ENCODE measurements at regions not wholly inside any gene's neighbourhood (a gene's known extent, or its start where the extent isn't known, plus 50 kb on each side); places are given as distances from the start of the nearest gene placed in this dataset.

GRCh38 chr13:54687173-54687572, 1658.6 kb downstream of the OLFM4 start:
- Histone ChIP-seq H4K5ac (ENCODE audit: insufficient read length, low read depth, low read length) (no peak overlapping the region), H3K4ac (replicated peaks; ENCODE audit: insufficient read length, low read depth, low read length) (no peak overlapping the region), H3K4me3 (ENCODE audit: extremely low read depth in 1 of 4, insufficient read depth in 2 of 4, low read depth in 3 of 4, low read length in 4 of 4) (no peak overlapping the region), H4K20me1 (replicated peaks in 1 of 2; ENCODE audit: control insufficient read depth in 1 of 2, insufficient read depth in 2 of 2, low read length in 2 of 2) (no peaks in the 10 kb centered on the region), H3K79me2 (ENCODE audit: control insufficient read depth in 1 of 2, insufficient read depth in 2 of 2, low read length in 2 of 2) (no peaks in the 10 kb centered on the region), H2AFZ (ENCODE audit: low read length) (no peak overlapping the region), H4K8ac (ENCODE audit: extremely low read depth, insufficient read depth, low read length) (no peak overlapping the region), H3K14ac (ENCODE audit: insufficient read length) (no peak overlapping the region), H3K56ac (replicated peaks; ENCODE audit: insufficient read length, low read depth, low read length) (no peak overlapping the region), H3K27ac (ENCODE audit: low read depth, low read length) (no peak overlapping the region), H3K23me2 (ENCODE audit: low read depth, low read length) (no peaks in the 10 kb centered on the region), H2BK15ac (ENCODE audit: low read length) (no peak overlapping the region), H3K18ac (ENCODE audit: extremely low read depth, low read length) (no peak overlapping the region), H3K36me3 (ENCODE audit: control insufficient read depth in 2 of 4, insufficient read depth in 4 of 4, low read length in 3 of 4) (no peaks in the 10 kb centered on the region; a peak in 1 of 8 replicates), H3K9ac (replicated peaks in 1 of 4; ENCODE audit: extremely low read depth in 1 of 4, low read depth in 3 of 4, low read length in 3 of 4) (no peak overlapping the region), H3K4me2 (ENCODE audit: insufficient read depth in 1 of 2, low read depth in 2 of 2, low read length in 2 of 2) (no peak overlapping the region), H3K27me3 (replicated peaks in 1 of 4; ENCODE audit: control insufficient read depth in 3 of 4, extremely low read depth in 1 of 4, insufficient read depth in 3 of 4, low read length in 3 of 4) (no peaks in the 10 kb centered on the region), H4K91ac (replicated peaks; ENCODE audit: insufficient read length, low read length) (no peak overlapping the region), H2BK5ac (ENCODE audit: low read depth, low read length) (no peak overlapping the region), H2BK12ac (ENCODE audit: low read depth, low read length) (no peak overlapping the region), H3K4me1 (replicated peaks in 1 of 4; ENCODE audit: control insufficient read depth in 3 of 4, insufficient read depth in 4 of 4, low read length in 3 of 4) (no peaks in the 10 kb centered on the region), H2AK5ac (ENCODE audit: low read depth, low read length) (no peak overlapping the region), H3K23ac (ENCODE audit: insufficient read length) (no peak overlapping the region), H3K9me3 (ENCODE audit: insufficient read depth in 2 of 2, low read depth in 1 of 2, low read length in 1 of 2) (no peaks in the 10 kb centered on the region; a peak in 1 of 4 replicates), H3K79me1 (ENCODE audit: low read depth, low read length) (no peaks in the 10 kb centered on the region), H2BK120ac (replicated peaks; ENCODE audit: low read depth, low read length) (no peak overlapping the region), H2BK20ac (ENCODE audit: low read length) (no peak overlapping the region)
- CTCF ChIA-PET (ENCODE audit: partially characterized antibody): no interaction called here
- 94% methylated on average over 1 of the region's 1 CpG; no CpG with 5 or more reads in 1 of the 2 experiments for WGBS, 2 experiments (ENCODE audit: extremely low coverage in 1 of 2, insufficient coverage in 1 of 2, insufficient read length in 1 of 2, insufficient replicate concordance in 2 of 2, low coverage in 1 of 2, low lambda C conversion rate in 2 of 2, missing lambda C conversion rate in 1 of 2)
- FAIRE-seq (no peak), DNase-seq (ENCODE audit: low read depth in 1 of 2, low spot score in 2 of 2) (no peak)
- POLR2A ChIA-PET (ENCODE audit: partially characterized antibody): no interaction called here
- no peak for TF ChIP-seq RNF2 (IDR thresholded peaks at IDR 0.05; ENCODE audit: borderline replicate concordance, low read depth, low read length, missing control alignments, poor library complexity, severe bottlenecking)
- TF ChIP-seq CTBP2 (IDR thresholded peaks at IDR 0.05; ENCODE audit: borderline replicate concordance, insufficient read depth, insufficient read length, low read length): no peak
- no peak for TF ChIP-seq EGR1 (IDR thresholded peaks at IDR 0.05; ENCODE audit: borderline replicate concordance, low read depth, low read length)
- TF ChIP-seq POU5F1 (IDR thresholded peaks at IDR 0.05; ENCODE audit: low read depth, low read length): no peak

Measured in H1 (cell line).